ENCODE measurements at regions not wholly inside any gene's neighbourhood (a gene's known extent, or its start where the extent isn't known, plus 50 kb on each side); places are given as distances from the start of the nearest gene placed in this dataset.

DNA sequence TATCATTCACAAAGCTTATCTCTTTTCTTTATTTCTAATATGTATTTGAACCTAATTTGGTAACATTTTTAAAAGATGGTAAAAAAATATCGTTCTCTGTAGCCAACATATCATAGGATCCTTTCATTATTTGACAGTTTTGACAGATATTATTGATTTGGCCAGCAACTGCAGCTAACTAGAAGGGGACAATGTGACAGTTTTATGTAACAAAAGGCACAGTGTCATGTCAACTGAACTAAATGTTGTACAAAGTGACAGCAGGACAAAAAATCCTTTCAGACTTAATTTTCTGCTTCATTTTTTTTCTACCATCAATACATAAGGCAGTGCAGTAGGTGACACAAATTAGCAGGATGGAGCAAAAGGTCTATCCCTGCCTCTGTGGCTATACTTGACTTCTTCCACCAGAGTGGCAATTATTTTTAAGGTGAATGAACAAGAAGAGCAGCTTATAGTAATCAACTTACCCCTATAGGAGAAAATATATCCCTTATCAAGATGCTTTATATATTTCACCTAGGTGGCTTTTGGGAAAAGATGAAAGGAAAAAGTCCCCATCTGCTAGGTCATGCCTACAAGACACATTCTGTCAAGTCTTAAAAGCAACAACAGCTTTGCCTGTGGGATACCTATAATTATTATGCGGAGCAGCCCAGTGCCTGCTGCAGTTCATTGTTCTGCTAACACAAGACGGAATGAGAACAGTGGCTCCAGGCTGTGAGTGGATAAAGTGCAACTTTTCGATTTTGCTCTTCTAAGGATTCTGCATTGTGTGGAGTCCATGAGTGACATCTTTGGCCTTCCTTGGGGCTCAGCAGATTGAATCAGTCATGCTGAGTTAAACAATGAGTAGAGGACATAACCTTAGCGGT is 694.9 kb downstream of the ISL1 start:
- no peaks in the 10 kb centered on the region for H3K79me1 ChIP-seq (ENCODE audit: low read depth, low read length)
- H4K91ac ChIP-seq (replicated peaks; ENCODE audit: insufficient read length, low read length), result no peak overlapping the region
- H3K27me3 ChIP-seq (replicated peaks in 1 of 4; ENCODE audit: control insufficient read depth in 3 of 4, extremely low read depth in 1 of 4, insufficient read depth in 3 of 4, low read length in 3 of 4), result no peaks in the 10 kb centered on the region; a peak in 1 of 7 replicates
- H4K5ac ChIP-seq (ENCODE audit: insufficient read length, low read depth, low read length), result no peak overlapping the region
- H4K20me1 ChIP-seq (replicated peaks in 1 of 2; ENCODE audit: control insufficient read depth in 1 of 2, insufficient read depth in 2 of 2, low read length in 2 of 2), result no peaks in the 10 kb centered on the region
- no peaks in the 10 kb centered on the region for H3K9me3 ChIP-seq (ENCODE audit: insufficient read depth in 2 of 2, low read depth in 1 of 2, low read length in 1 of 2)
- no peak overlapping the region for H2BK120ac ChIP-seq (replicated peaks; ENCODE audit: low read depth, low read length)
- H2BK12ac ChIP-seq (ENCODE audit: low read depth, low read length), result no peak overlapping the region
- no peak overlapping the region for H3K4me3 ChIP-seq (ENCODE audit: extremely low read depth in 1 of 4, insufficient read depth in 2 of 4, low read depth in 3 of 4, low read length in 4 of 4)
- H2AFZ ChIP-seq (ENCODE audit: low read length), result no peak overlapping the region
- H3K56ac ChIP-seq (replicated peaks; ENCODE audit: insufficient read length, low read depth, low read length), result no peak overlapping the region
- H3K36me3 ChIP-seq (ENCODE audit: control insufficient read depth in 2 of 4, insufficient read depth in 4 of 4, low read length in 3 of 4), result no peaks in the 10 kb centered on the region
- H3K79me2 ChIP-seq (ENCODE audit: control insufficient read depth in 1 of 2, insufficient read depth in 2 of 2, low read length in 2 of 2), result no peaks in the 10 kb centered on the region
- DNase-seq (ENCODE audit: low read depth in 1 of 2, low spot score in 2 of 2) (peak in 1 of 2 experiments; percentile 31), FAIRE-seq (peak; percentile 62)
- no peak overlapping the region for H3K23ac ChIP-seq (ENCODE audit: insufficient read length)
- ChIA-PET CTCF (ENCODE audit: partially characterized antibody) (interaction anchor here (1.1 kb wide), 1 partner anchor 24 kb away, joined by 3 read pairs; no protein-coding TSS in a partner anchor), POLR2A (ENCODE audit: partially characterized antibody) (no interaction called here)
- no peak overlapping the region for H3K18ac ChIP-seq (ENCODE audit: extremely low read depth, low read length)
- H3K4me1 ChIP-seq (replicated peaks in 1 of 4; ENCODE audit: control insufficient read depth in 3 of 4, insufficient read depth in 4 of 4, low read length in 3 of 4), result peaks cover 0 to 7% (median 2%) of the 10 kb centered on the region in 4 experiments; a peak in 4 of 7 replicates
- no peak overlapping the region for H2BK5ac ChIP-seq (ENCODE audit: low read depth, low read length)
- no peak overlapping the region for H3K9ac ChIP-seq (replicated peaks in 1 of 4; ENCODE audit: extremely low read depth in 1 of 4, low read depth in 3 of 4, low read length in 3 of 4)
- no peak overlapping the region for H4K8ac ChIP-seq (ENCODE audit: extremely low read depth, insufficient read depth, low read length)
- H2AK5ac ChIP-seq (ENCODE audit: low read depth, low read length), result no peak overlapping the region
- H2BK20ac ChIP-seq (ENCODE audit: low read length), result no peak overlapping the region
- no peak overlapping the region for H3K4me2 ChIP-seq (ENCODE audit: insufficient read depth in 1 of 2, low read depth in 2 of 2, low read length in 2 of 2)
- no peaks in the 10 kb centered on the region for H3K23me2 ChIP-seq (ENCODE audit: low read depth, low read length)
- H2BK15ac ChIP-seq (ENCODE audit: low read length), result no peak overlapping the region
- no peak overlapping the region for H3K4ac ChIP-seq (replicated peaks; ENCODE audit: insufficient read length, low read depth, low read length)
- WGBS, 2 experiments (ENCODE audit: extremely low coverage in 1 of 2, insufficient coverage in 1 of 2, insufficient read length in 1 of 2, insufficient replicate concordance in 2 of 2, low coverage in 1 of 2, low lambda C conversion rate in 2 of 2, missing lambda C conversion rate in 1 of 2), result 51% methylated on average over 5 of the region's 5 CpGs; no CpG with 5 or more reads in 1 of the 2 experiments
- H3K14ac ChIP-seq (ENCODE audit: insufficient read length), result no peak overlapping the region
- no peak overlapping the region for H3K27ac ChIP-seq (ENCODE audit: low read depth, low read length)
- TF ChIP-seq RAD21 (IDR thresholded peaks at IDR 0.05 in 1 of 2, conservative IDR thresholded peaks at IDR 0.05 in 1 of 2; ENCODE audit: low read depth in 2 of 2, low read length in 2 of 2) (peak; percentile 6 to 24; a peak in 1 of 4 replicates), HDAC2 (IDR thresholded peaks at IDR 0.05; ENCODE audit: borderline replicate concordance in 1 of 2, low read depth in 2 of 2, low read length in 2 of 2) (0 out of 4 replicates have a peak, but pooled peaks of 1 of the 2 experiments have one; percentile 30), ZNF274 (IDR thresholded peaks at IDR 0.05; ENCODE audit: borderline replicate concordance, extremely low read depth, low read length) (no peak), NANOG (IDR thresholded peaks at IDR 0.05; ENCODE audit: insufficient read depth, low read depth, low read length, poor library complexity, severe bottlenecking) (peak; percentile 63), TAF1 (IDR thresholded peaks at IDR 0.05; ENCODE audit: low read depth, low read length) (no peak)
